HepG2 (cell line): ENCODE measurements at regions not wholly inside any gene's neighbourhood (a gene's known extent, or its start where the extent isn't known, plus 50 kb on each side); places are given as distances from the start of the nearest gene placed in this dataset.

Experiments used
- ARHGAP35 ChIP-seq: sonication (generic); formaldehyde crosslinking; IDR thresholded peaks from 2 replicates; pipeline ENCODE4 v1.9.0; 2022; ENCODE audit warnings: mild to moderate bottlenecking, inconsistent platforms, moderate library complexity, missing genetic modification reagents, borderline replicate concordance
- ARNT ChIP-seq: fragments of 450-650 bp; IDR thresholded peaks from 2 replicates; pipeline ENCODE4 v1.6.1; 2017
- CCAR2 ChIP-seq: fragments of 200-400 bp; formaldehyde crosslinking; optimal IDR thresholded peaks from 2 replicates; pipeline ENCODE3; 2018; ENCODE audit warnings: low read depth, mild to moderate bottlenecking, low read length, moderate library complexity
- DR1 ChIP-seq: sonication (generic); formaldehyde crosslinking; IDR thresholded peaks from 2 replicates; pipeline ENCODE4 v1.8.0; 2021; ENCODE audit warnings: mild to moderate bottlenecking, missing genetic modification reagents, inconsistent platforms
- GABPB1 ChIP-seq: IDR thresholded peaks from 2 replicates; pipeline ENCODE4 v1.6.1; 2016; ENCODE audit warnings: mild to moderate bottlenecking, missing genetic modification reagents, moderate library complexity, missing compliant biosample characterization
- HIVEP1 ChIP-seq: sonication (generic); formaldehyde crosslinking; IDR thresholded peaks from 2 replicates; pipeline ENCODE4 v1.4.0; 2020; ENCODE audit warnings: mild to moderate bottlenecking, missing genetic modification reagents
- KAT8 ChIP-seq: IDR thresholded peaks from 2 replicates; pipeline ENCODE4 v1.6.1; 2016; ENCODE audit warnings: missing genetic modification reagents, missing compliant biosample characterization
- KDM6A ChIP-seq: IDR thresholded peaks from 2 replicates; pipeline ENCODE4 v1.6.1; 2016; ENCODE audit warnings: low read depth
- MTA1 ChIP-seq: sonication (generic); formaldehyde crosslinking; IDR thresholded peaks from 2 replicates; pipeline ENCODE4 v1.4.0; 2020; ENCODE audit warnings: missing genetic modification reagents, mild to moderate bottlenecking, borderline replicate concordance
- MYNN ChIP-seq: sonication (generic); formaldehyde crosslinking; IDR thresholded peaks from 2 replicates; pipeline ENCODE4 v1.4.0; 2020; ENCODE audit warnings: mild to moderate bottlenecking, low read depth, missing genetic modification reagents
- NCOA5 ChIP-seq: sonication (generic); formaldehyde crosslinking; IDR thresholded peaks from 2 replicates; pipeline ENCODE4 v1.4.0; 2020; ENCODE audit warnings: missing genetic modification reagents
- PAF1 ChIP-seq: IDR thresholded peaks from 2 replicates; pipeline ENCODE4 v1.6.1; 2016; ENCODE audit warnings: missing genetic modification reagents, missing compliant biosample characterization
- PAX8 ChIP-seq: sonication (generic); formaldehyde crosslinking; IDR thresholded peaks from 2 replicates; pipeline ENCODE4 v1.8.0; 2022; ENCODE audit warnings: mild to moderate bottlenecking, missing genetic modification reagents, borderline replicate concordance
- PCBP2 ChIP-seq: fragments of 200-400 bp; formaldehyde crosslinking; optimal IDR thresholded peaks from 2 replicates; pipeline ENCODE3; 2018; ENCODE audit warnings: low read length, low read depth; ENCODE audit not compliant: poor library complexity, severe bottlenecking
- TAF15 ChIP-seq: fragments of 200-400 bp; formaldehyde crosslinking; IDR thresholded peaks from one replicate; pipeline ENCODE4 v1.6.1; 2018; ENCODE audit warnings: mild to moderate bottlenecking, low read depth, low read length; ENCODE audit not compliant: poor library complexity, severe bottlenecking
- ZNF101 ChIP-seq: sonication (generic); formaldehyde crosslinking; IDR thresholded peaks from 2 replicates; pipeline ENCODE4 v1.4.0; 2020; ENCODE audit warnings: mild to moderate bottlenecking, low read depth, missing genetic modification reagents, borderline replicate concordance
- ZNF121 ChIP-seq: sonication (generic); formaldehyde crosslinking; IDR thresholded peaks from 2 replicates; pipeline ENCODE4 v1.5.0; 2020; ENCODE audit warnings: mild to moderate bottlenecking, missing genetic modification reagents
- ZNF232 ChIP-seq: sonication (generic); formaldehyde crosslinking; IDR thresholded peaks from 2 replicates; pipeline ENCODE4 v1.4.0; 2020; ENCODE audit warnings: missing genetic modification reagents, borderline replicate concordance
- ZNF256 ChIP-seq: sonication (generic); formaldehyde crosslinking; conservative IDR thresholded peaks from 2 replicates; pipeline ENCODE4 v1.4.0; 2020; ENCODE audit warnings: missing genetic modification reagents
- ZNF549 ChIP-seq: sonication (generic); formaldehyde crosslinking; IDR thresholded peaks from 2 replicates; pipeline ENCODE4 v1.5.0; 2020; ENCODE audit warnings: missing genetic modification reagents
- ZNF589 ChIP-seq: sonication (generic); formaldehyde crosslinking; conservative IDR thresholded peaks from 2 replicates; pipeline ENCODE4 v1.8.0; 2022; ENCODE audit warnings: mild to moderate bottlenecking, moderate library complexity, missing genetic modification reagents
- ZNF792 ChIP-seq: IDR thresholded peaks from 2 replicates; pipeline ENCODE4 v1.6.1; 2016
- TF ChIP-seq, protein P1 (sequence below): sonication (generic); formaldehyde crosslinking; IDR thresholded peaks from 2 replicates; pipeline ENCODE4 v1.5.1; 2020; ENCODE audit warnings: mild to moderate bottlenecking, missing genetic modification reagents, moderate library complexity
- TF ChIP-seq, protein P2 (sequence below): sonication (generic); formaldehyde crosslinking; IDR thresholded peaks from 2 replicates; pipeline ENCODE4 v1.4.0; 2020; ENCODE audit warnings: mild to moderate bottlenecking, missing genetic modification reagents
- TF ChIP-seq, protein P3 (sequence below): sonication (generic); formaldehyde crosslinking; conservative IDR thresholded peaks from 2 replicates; pipeline ENCODE4 v1.8.0; 2022; ENCODE audit warnings: low read depth, missing genetic modification reagents
- TF ChIP-seq, protein P4 (sequence below): sonication (generic); formaldehyde crosslinking; conservative IDR thresholded peaks from 2 replicates; pipeline ENCODE4 v1.4.0; 2020; ENCODE audit warnings: missing genetic modification reagents

DNA sequence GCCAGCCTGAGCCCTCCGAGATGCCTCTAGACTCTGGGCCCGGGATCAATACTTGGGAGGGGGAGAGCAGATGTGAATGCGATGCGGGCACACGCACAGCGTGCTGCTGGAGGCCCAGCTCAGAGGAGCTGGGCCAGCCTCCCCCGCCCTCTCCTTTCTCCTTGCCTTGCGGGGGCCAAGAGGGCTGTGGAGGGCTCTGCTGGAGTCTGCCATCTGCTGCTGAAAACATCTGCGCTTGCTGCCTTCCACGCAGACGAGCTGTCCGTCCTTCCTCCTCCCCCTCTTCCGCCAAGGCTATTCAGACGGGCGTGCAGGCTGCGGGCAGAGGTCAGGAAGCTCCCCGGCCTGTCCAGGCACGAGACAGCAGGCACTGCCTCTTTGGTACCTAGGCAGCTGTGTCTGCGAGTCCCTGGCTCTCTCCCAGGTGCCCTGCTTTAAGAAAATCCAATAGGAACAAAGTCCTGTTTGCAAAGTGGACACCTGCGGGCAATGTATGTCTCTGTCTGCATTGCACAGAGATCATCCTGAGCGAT, 75.2 kb downstream of the SPRING1 start (continued):
- TF ChIP-seq, protein P1, sequence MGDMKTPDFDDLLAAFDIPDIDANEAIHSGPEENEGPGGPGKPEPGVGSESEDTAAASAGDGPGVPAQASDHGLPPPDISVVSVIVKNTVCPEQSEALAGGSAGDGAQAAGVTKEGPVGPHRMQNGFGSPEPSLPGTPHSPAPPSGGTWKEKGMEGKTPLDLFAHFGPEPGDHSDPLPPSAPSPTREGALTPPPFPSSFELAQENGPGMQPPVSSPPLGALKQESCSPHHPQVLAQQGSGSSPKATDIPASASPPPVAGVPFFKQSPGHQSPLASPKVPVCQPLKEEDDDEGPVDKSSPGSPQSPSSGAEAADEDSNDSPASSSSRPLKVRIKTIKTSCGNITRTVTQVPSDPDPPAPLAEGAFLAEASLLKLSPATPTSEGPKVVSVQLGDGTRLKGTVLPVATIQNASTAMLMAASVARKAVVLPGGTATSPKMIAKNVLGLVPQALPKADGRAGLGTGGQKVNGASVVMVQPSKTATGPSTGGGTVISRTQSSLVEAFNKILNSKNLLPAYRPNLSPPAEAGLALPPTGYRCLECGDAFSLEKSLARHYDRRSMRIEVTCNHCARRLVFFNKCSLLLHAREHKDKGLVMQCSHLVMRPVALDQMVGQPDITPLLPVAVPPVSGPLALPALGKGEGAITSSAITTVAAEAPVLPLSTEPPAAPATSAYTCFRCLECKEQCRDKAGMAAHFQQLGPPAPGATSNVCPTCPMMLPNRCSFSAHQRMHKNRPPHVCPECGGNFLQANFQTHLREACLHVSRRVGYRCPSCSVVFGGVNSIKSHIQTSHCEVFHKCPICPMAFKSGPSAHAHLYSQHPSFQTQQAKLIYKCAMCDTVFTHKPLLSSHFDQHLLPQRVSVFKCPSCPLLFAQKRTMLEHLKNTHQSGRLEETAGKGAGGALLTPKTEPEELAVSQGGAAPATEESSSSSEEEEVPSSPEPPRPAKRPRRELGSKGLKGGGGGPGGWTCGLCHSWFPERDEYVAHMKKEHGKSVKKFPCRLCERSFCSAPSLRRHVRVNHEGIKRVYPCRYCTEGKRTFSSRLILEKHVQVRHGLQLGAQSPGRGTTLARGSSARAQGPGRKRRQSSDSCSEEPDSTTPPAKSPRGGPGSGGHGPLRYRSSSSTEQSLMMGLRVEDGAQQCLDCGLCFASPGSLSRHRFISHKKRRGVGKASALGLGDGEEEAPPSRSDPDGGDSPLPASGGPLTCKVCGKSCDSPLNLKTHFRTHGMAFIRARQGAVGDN (CRISPR knock-in tag) = peak; percentile 73
- TF ChIP-seq PCBP2 = no peak
- no peak for TF ChIP-seq ARHGAP35 (CRISPR knock-in tag)
- TF ChIP-seq CCAR2 = no peak
- TF ChIP-seq KAT8 = 0 out of 2 replicates have a peak, but pooled peaks have one; percentile 26
- no peak for TF ChIP-seq ZNF589 (CRISPR knock-in tag)
- TF ChIP-seq PAF1 (CRISPR knock-in tag) = no peak
- TF ChIP-seq ZNF121 (CRISPR knock-in tag) = no peak
- TF ChIP-seq TAF15 = no peak
- TF ChIP-seq, protein P2, sequence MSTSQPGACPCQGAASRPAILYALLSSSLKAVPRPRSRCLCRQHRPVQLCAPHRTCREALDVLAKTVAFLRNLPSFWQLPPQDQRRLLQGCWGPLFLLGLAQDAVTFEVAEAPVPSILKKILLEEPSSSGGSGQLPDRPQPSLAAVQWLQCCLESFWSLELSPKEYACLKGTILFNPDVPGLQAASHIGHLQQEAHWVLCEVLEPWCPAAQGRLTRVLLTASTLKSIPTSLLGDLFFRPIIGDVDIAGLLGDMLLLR (CRISPR knock-in tag) = no peak
- TF ChIP-seq ARNT = no peak
- no peak for TF ChIP-seq MYNN (CRISPR knock-in tag)
- no peak for TF ChIP-seq KDM6A
- no peak for TF ChIP-seq DR1 (CRISPR knock-in tag)
- no peak for TF ChIP-seq HIVEP1
- TF ChIP-seq, protein P3, sequence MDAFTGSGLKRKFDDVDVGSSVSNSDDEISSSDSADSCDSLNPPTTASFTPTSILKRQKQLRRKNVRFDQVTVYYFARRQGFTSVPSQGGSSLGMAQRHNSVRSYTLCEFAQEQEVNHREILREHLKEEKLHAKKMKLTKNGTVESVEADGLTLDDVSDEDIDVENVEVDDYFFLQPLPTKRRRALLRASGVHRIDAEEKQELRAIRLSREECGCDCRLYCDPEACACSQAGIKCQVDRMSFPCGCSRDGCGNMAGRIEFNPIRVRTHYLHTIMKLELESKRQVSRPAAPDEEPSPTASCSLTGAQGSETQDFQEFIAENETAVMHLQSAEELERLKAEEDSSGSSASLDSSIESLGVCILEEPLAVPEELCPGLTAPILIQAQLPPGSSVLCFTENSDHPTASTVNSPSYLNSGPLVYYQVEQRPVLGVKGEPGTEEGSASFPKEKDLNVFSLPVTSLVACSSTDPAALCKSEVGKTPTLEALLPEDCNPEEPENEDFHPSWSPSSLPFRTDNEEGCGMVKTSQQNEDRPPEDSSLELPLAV (CRISPR knock-in tag) = no peak
- no peak for TF ChIP-seq ZNF101 (CRISPR knock-in tag)
- peak; percentile 55; the same call in 1 of the 2 replicates for TF ChIP-seq GABPB1 (CRISPR knock-in tag)
- no peak for TF ChIP-seq PAX8 (CRISPR knock-in tag)
- TF ChIP-seq, protein P4, sequence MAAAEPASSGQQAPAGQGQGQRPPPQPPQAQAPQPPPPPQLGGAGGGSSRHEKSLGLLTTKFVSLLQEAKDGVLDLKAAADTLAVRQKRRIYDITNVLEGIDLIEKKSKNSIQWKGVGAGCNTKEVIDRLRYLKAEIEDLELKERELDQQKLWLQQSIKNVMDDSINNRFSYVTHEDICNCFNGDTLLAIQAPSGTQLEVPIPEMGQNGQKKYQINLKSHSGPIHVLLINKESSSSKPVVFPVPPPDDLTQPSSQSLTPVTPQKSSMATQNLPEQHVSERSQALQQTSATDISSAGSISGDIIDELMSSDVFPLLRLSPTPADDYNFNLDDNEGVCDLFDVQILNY (CRISPR knock-in tag) = no peak
- no peak for TF ChIP-seq ZNF256
- TF ChIP-seq ZNF792 = no peak
- no peak for TF ChIP-seq ZNF549 (CRISPR knock-in tag)
- peak; percentile 82; the same call in 1 of the 2 replicates for TF ChIP-seq MTA1
- TF ChIP-seq NCOA5 (CRISPR knock-in tag) = no peak
- TF ChIP-seq ZNF232 = peak; percentile 41; the same call in 1 of the 2 replicates
